ENCODE measurements at regions not wholly inside any gene's neighbourhood (a gene's known extent, or its start where the extent isn't known, plus 50 kb on each side); places are given as distances from the start of the nearest gene placed in this dataset.

GRCh38 chrX:39611468-39611867, 486.3 kb downstream of the BCOR start:
- H3K9me3 ChIP-seq (replicated peaks), result no peaks in the 10 kb centered on the region
- DNase-seq (ENCODE audit: low read depth in 1 of 2, low spot score in 2 of 2), result no peak
- no peaks in the 10 kb centered on the region for H3K27me3 ChIP-seq (replicated peaks)
- H3K36me3 ChIP-seq, result no peaks in the 10 kb centered on the region
- H3K27ac ChIP-seq, result no peak overlapping the region
- peaks cover 11% of the 10 kb centered on the region for H3K4me1 ChIP-seq (replicated peaks)
- no peak overlapping the region for H3K4me3 ChIP-seq

DNA sequence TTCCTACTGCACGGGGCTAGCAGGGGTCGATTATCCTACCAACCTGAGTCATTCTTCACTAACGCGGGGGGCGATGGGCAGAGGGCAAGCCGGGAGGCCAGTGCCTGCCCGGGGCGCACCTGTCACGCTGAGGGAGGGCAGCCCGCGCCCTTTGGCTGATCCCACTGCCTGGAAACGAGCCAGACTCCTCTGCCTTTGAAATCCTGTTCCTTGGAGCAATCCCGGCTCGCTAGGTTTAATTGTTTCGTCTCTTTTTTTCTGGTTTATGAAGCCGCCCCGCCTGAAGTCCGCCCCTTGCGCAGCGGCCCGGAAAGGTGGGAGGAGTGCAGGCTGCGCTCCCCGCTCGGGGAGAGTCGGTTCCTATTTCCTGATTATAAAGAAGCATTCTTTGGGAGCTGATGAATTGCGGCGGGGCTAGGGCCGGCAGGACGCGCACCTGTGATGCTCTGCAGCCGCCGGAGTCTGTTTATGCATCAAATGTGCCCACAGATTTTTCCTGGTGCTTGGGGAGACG, 484.2 kb downstream of the BCOR start:
- Histone ChIP-seq H3K36me3 (no peaks in the 10 kb centered on the region), H3K27me3 (replicated peaks) (no peaks in the 10 kb centered on the region), H3K9me3 (replicated peaks) (no peaks in the 10 kb centered on the region), H3K27ac (no peak overlapping the region), H3K4me3 (no peak overlapping the region), H3K4me1 (replicated peaks) (peaks cover 11% of the 10 kb centered on the region)
- DNase-seq (ENCODE audit: low read depth in 1 of 2, low spot score in 2 of 2), result no peak

- DNase-seq (ENCODE audit: low read depth in 1 of 2, low spot score in 2 of 2), result peak in 1 of 2 experiments; percentile 22
- Histone ChIP-seq H3K4me3 (no peak overlapping the region), H3K9me3 (replicated peaks) (no peaks in the 10 kb centered on the region), H3K27me3 (replicated peaks) (no peaks in the 10 kb centered on the region), H3K27ac (no peak overlapping the region), H3K36me3 (no peaks in the 10 kb centered on the region), H3K4me1 (replicated peaks) (peaks cover 11% of the 10 kb centered on the region)
Observed at GRCh38 chrX:39613997-39614679, 483.6 kb downstream of the BCOR start.

- Histone ChIP-seq H3K9me3 (replicated peaks) (no peaks in the 10 kb centered on the region), H3K4me3 (no peak overlapping the region), H3K27me3 (replicated peaks) (no peaks in the 10 kb centered on the region), H3K27ac (no peak overlapping the region), H3K4me1 (replicated peaks) (peaks cover 11% of the 10 kb centered on the region), H3K36me3 (no peaks in the 10 kb centered on the region)
- DNase-seq (ENCODE audit: low read depth in 1 of 2, low spot score in 2 of 2), result no peak
Observed at GRCh38 chrX:39614680-39614998, 483.1 kb downstream of the BCOR start.

- Histone ChIP-seq H3K9me3 (replicated peaks) (no peaks in the 10 kb centered on the region), H3K4me1 (replicated peaks) (peaks cover 11% of the 10 kb centered on the region), H3K36me3 (no peaks in the 10 kb centered on the region), H3K27me3 (replicated peaks) (no peaks in the 10 kb centered on the region), H3K27ac (no peak overlapping the region), H3K4me3 (no peak overlapping the region)
- no peak for DNase-seq (ENCODE audit: low read depth in 1 of 2, low spot score in 2 of 2)
Observed at GRCh38 chrX:39616098-39616729, 481.5 kb downstream of the BCOR start.

DNA sequence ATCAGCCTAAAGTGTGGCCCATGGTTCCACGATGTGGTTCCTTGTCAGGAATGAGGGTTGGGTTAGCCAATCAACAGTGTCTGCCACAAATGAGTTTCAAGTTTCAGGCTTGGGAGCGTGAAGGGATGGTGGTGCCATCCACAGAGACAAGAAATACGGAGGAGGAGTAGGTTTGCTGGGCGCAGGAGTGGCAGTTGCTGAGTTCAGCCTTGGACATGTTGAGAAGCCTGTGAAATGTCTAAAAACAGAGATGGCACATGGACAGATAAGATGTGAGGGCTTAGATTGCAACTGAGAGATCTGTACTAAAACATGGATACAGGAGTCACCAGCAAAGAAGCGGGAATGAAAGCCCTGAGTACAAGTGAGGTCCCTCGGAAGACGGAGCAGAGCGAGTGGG, 481.0 kb downstream of the BCOR start:
- Histone ChIP-seq H3K36me3 (no peaks in the 10 kb centered on the region), H3K4me3 (no peak overlapping the region), H3K9me3 (replicated peaks) (no peaks in the 10 kb centered on the region), H3K4me1 (replicated peaks) (peaks cover 11% of the 10 kb centered on the region), H3K27me3 (replicated peaks) (no peaks in the 10 kb centered on the region), H3K27ac (no peak overlapping the region)
- DNase-seq (ENCODE audit: low read depth in 1 of 2, low spot score in 2 of 2), result no peak

DNA sequence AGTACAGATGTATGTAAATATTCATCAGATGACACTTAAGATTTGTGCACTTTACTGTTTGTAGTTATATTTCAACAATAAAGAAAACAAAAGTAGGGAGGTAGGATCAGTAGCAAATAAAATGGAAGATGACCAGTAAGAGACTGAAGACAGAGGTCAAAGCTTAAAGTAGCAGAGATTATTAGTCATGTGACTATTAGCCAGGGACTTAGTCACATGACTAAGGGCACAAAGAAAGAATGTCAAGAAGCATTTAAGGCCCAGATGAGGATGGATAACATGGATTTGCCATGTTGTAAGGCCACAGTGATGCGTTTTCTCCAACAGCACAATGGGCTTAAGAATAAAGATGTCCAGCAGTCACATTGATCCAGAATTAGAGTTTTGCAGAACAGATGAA, 479.6 kb downstream of the BCOR start:
- Histone ChIP-seq H3K4me1 (replicated peaks) (peaks cover 11% of the 10 kb centered on the region), H3K27me3 (replicated peaks) (no peaks in the 10 kb centered on the region), H3K36me3 (no peaks in the 10 kb centered on the region), H3K4me3 (no peak overlapping the region), H3K27ac (no peak overlapping the region), H3K9me3 (replicated peaks) (no peaks in the 10 kb centered on the region)
- DNase-seq (ENCODE audit: low read depth in 1 of 2, low spot score in 2 of 2), result no peak

- H3K9me3 ChIP-seq (replicated peaks), result no peaks in the 10 kb centered on the region
- DNase-seq (ENCODE audit: low read depth in 1 of 2, low spot score in 2 of 2), result no peak
- H3K4me1 ChIP-seq (replicated peaks), result peaks cover 3% of the 10 kb centered on the region
- H3K4me3 ChIP-seq, result no peak overlapping the region
- no peaks in the 10 kb centered on the region for H3K27me3 ChIP-seq (replicated peaks)
- H3K36me3 ChIP-seq, result no peaks in the 10 kb centered on the region
- H3K27ac ChIP-seq, result no peak overlapping the region
Observed at GRCh38 chrX:39619182-39620009, 478.4 kb downstream of the BCOR start.

DNA sequence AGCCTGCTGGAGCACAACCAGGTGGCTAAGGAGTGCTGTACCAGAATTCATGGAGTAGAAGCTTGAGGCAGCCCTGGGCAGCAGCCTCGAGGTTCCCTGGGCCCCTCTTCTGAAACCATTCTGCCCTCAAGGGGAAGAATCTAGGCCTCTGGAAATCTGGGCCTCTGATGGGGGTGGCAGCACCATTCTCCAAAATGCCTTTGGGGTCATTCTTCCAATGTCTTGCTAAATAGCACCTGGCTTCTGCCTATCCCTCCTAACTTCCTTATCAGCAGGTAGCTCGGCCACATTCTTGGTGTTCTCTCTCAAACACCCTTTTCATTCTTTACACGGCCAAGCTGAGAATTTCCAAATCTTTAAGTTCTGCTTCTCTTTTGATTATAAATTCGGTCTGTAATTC, 473.6 kb downstream of the BCOR start:
- H3K4me1 ChIP-seq (replicated peaks), result no peaks in the 10 kb centered on the region
- H3K27ac ChIP-seq, result no peak overlapping the region
- no peaks in the 10 kb centered on the region for H3K36me3 ChIP-seq
- H3K4me3 ChIP-seq, result no peak overlapping the region
- H3K9me3 ChIP-seq (replicated peaks), result no peaks in the 10 kb centered on the region
- no peaks in the 10 kb centered on the region for H3K27me3 ChIP-seq (replicated peaks)
- DNase-seq (ENCODE audit: low read depth in 1 of 2, low spot score in 2 of 2), result no peak

GRCh38 chrX:39625810-39626209, 471.9 kb downstream of the BCOR start:
- no peaks in the 10 kb centered on the region for H3K36me3 ChIP-seq
- no peaks in the 10 kb centered on the region for H3K4me1 ChIP-seq (replicated peaks)
- no peak overlapping the region for H3K4me3 ChIP-seq
- H3K27ac ChIP-seq, result no peak overlapping the region
- H3K9me3 ChIP-seq (replicated peaks), result no peaks in the 10 kb centered on the region
- DNase-seq (ENCODE audit: low read depth in 1 of 2, low spot score in 2 of 2), result no peak
- no peaks in the 10 kb centered on the region for H3K27me3 ChIP-seq (replicated peaks)

- DNase-seq (ENCODE audit: low read depth in 1 of 2, low spot score in 2 of 2), result no peak
- H3K4me3 ChIP-seq, result no peak overlapping the region
- H3K36me3 ChIP-seq, result no peaks in the 10 kb centered on the region
- no peaks in the 10 kb centered on the region for H3K9me3 ChIP-seq (replicated peaks)
- H3K27ac ChIP-seq, result no peak overlapping the region
- H3K4me1 ChIP-seq (replicated peaks), result no peaks in the 10 kb centered on the region
- H3K27me3 ChIP-seq (replicated peaks), result no peaks in the 10 kb centered on the region
Observed at GRCh38 chrX:39626749-39627148, 471.0 kb downstream of the BCOR start.

- Histone ChIP-seq H3K27me3 (replicated peaks) (no peaks in the 10 kb centered on the region), H3K9me3 (replicated peaks) (no peaks in the 10 kb centered on the region), H3K4me3 (no peak overlapping the region), H3K36me3 (no peaks in the 10 kb centered on the region), H3K4me1 (replicated peaks) (no peaks in the 10 kb centered on the region), H3K27ac (no peak overlapping the region)
- DNase-seq (ENCODE audit: low read depth in 1 of 2, low spot score in 2 of 2), result no peak
Observed at GRCh38 chrX:39627257-39627656, 470.5 kb downstream of the BCOR start.

GRCh38 chrX:39629001-39629400, 468.8 kb downstream of the BCOR start:
- Histone ChIP-seq H3K36me3 (no peaks in the 10 kb centered on the region), H3K4me3 (no peak overlapping the region), H3K9me3 (replicated peaks) (no peaks in the 10 kb centered on the region), H3K4me1 (replicated peaks) (no peaks in the 10 kb centered on the region), H3K27ac (no peak overlapping the region), H3K27me3 (replicated peaks) (no peaks in the 10 kb centered on the region)
- no peak for DNase-seq (ENCODE audit: low read depth in 1 of 2, low spot score in 2 of 2)

DNA sequence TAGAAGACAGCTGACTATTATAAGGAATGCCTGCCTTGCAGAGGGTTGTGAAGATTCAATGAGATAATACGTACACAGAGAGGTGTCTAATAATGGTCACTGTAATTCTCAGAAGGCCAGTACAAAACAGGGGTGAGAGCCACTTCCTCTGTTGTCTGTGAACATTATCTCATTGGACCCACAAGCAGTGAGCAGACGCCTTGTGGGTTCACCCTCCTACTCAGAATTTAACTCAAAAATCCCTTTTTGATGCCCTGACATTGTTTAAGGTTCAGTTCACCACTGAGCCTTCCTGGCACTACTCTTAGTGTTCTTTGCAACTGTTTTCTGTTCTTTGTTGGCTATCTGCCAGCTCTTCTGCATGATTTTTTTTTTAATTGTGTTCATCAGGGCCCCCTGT, 467.4 kb downstream of the BCOR start:
- H3K27ac ChIP-seq, result no peak overlapping the region
- H3K36me3 ChIP-seq, result no peaks in the 10 kb centered on the region
- H3K4me3 ChIP-seq, result no peak overlapping the region
- no peak for DNase-seq (ENCODE audit: low read depth in 1 of 2, low spot score in 2 of 2)
- no peaks in the 10 kb centered on the region for H3K27me3 ChIP-seq (replicated peaks)
- no peaks in the 10 kb centered on the region for H3K4me1 ChIP-seq (replicated peaks)
- no peaks in the 10 kb centered on the region for H3K9me3 ChIP-seq (replicated peaks)

All from SJSA1 (cell line).